ENCODE measurements at regions not wholly inside any gene's neighbourhood (a gene's known extent, or its start where the extent isn't known, plus 50 kb on each side); places are given as distances from the start of the nearest gene placed in this dataset.

- H3K9me3 ChIP-seq: no peaks in the 10 kb centered on the region
- no peak overlapping the region for H3K4me3 ChIP-seq
- 75 to 80% (median 78%) methylated on average over 2 of the region's 2 CpGs for WGBS, 3 donors
- intact Hi-C loops (cut with DNase I): no loop called here
- no peak for ATAC-seq
- H3K4me1 ChIP-seq: no peaks in the 10 kb centered on the region
- DNase-seq: no peak
- TF ChIP-seq, protein P1, sequence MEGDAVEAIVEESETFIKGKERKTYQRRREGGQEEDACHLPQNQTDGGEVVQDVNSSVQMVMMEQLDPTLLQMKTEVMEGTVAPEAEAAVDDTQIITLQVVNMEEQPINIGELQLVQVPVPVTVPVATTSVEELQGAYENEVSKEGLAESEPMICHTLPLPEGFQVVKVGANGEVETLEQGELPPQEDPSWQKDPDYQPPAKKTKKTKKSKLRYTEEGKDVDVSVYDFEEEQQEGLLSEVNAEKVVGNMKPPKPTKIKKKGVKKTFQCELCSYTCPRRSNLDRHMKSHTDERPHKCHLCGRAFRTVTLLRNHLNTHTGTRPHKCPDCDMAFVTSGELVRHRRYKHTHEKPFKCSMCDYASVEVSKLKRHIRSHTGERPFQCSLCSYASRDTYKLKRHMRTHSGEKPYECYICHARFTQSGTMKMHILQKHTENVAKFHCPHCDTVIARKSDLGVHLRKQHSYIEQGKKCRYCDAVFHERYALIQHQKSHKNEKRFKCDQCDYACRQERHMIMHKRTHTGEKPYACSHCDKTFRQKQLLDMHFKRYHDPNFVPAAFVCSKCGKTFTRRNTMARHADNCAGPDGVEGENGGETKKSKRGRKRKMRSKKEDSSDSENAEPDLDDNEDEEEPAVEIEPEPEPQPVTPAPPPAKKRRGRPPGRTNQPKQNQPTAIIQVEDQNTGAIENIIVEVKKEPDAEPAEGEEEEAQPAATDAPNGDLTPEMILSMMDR (IDR thresholded peaks at IDR 0.05): no peak
- no peaks in the 10 kb centered on the region for H3K36me3 ChIP-seq (ENCODE audit: insufficient read depth in 1 of 2, low read depth in 1 of 2)
- H3K27ac ChIP-seq: no peak overlapping the region
- H3K27me3 ChIP-seq (ENCODE audit: insufficient read depth in 3 of 3, low read length in 2 of 3): no peaks in the 10 kb centered on the region
Observed at GRCh38 chr21:30081506-30081905, 85.1 kb downstream of the CLDN17 start.

DNA sequence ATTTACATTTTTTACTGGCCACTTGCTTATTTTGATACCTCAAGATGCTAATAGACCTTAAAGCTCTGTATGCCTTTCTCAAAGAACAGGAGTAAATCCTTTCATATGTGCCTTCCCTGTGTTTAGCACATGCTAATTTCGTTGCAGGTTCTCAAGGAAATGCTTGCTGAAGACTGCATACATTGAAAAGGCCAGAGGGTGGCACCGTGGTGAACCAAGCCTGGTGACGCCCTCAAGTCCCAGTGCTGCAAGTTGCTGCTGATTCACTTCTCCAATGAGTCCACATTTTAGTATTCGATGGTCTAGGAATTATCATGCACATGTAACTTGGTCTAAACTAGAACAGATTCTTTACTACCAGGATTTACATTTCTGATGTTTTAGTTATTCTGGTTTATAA is 94.1 kb downstream of the CLDN17 start:
- Histone ChIP-seq H3K36me3 (ENCODE audit: insufficient read depth in 1 of 2, low read depth in 1 of 2) (no peaks in the 10 kb centered on the region), H3K4me3 (no peak overlapping the region), H3K27me3 (ENCODE audit: insufficient read depth in 3 of 3, low read length in 2 of 3) (no peaks in the 10 kb centered on the region), H3K27ac (no peak overlapping the region), H3K4me1 (no peaks in the 10 kb centered on the region), H3K9me3 (no peaks in the 10 kb centered on the region)
- no peak for ATAC-seq
- DNase-seq: no peak
- WGBS, 3 donors: 14 to 23% (median 17%) methylated on average over 4 of the region's 4 CpGs
- TF ChIP-seq, protein P1 (IDR thresholded peaks at IDR 0.05): no peak
- intact Hi-C loops (cut with DNase I): no loop called here

- H3K36me3 ChIP-seq (ENCODE audit: insufficient read depth in 1 of 2, low read depth in 1 of 2): no peaks in the 10 kb centered on the region
- DNase-seq (no peak), ATAC-seq (no peak)
- no peaks in the 10 kb centered on the region for H3K9me3 ChIP-seq
- WGBS, 3 donors: 37 to 50% (median 47%) methylated on average over 1 of the region's 1 CpG
- H3K27me3 ChIP-seq (ENCODE audit: insufficient read depth in 3 of 3, low read length in 2 of 3): no peaks in the 10 kb centered on the region
- H3K4me3 ChIP-seq: no peak overlapping the region
- intact Hi-C loops (cut with DNase I): no loop called here
- TF ChIP-seq, protein P1 (IDR thresholded peaks at IDR 0.05): no peak
- no peaks in the 10 kb centered on the region for H3K4me1 ChIP-seq
- H3K27ac ChIP-seq: no peak overlapping the region
Observed at GRCh38 chr21:30058928-30059327, 107.7 kb downstream of the CLDN17 start.

GRCh38 chr21:30057108-30057507 is 109.5 kb downstream of the CLDN17 start:
- WGBS, 3 donors: 66 to 83% (median 80%) methylated on average over 3 of the region's 3 CpGs
- Histone ChIP-seq H3K36me3 (ENCODE audit: insufficient read depth in 1 of 2, low read depth in 1 of 2) (no peaks in the 10 kb centered on the region), H3K27ac (no peak overlapping the region), H3K4me3 (no peak overlapping the region), H3K27me3 (ENCODE audit: insufficient read depth in 3 of 3, low read length in 2 of 3) (no peaks in the 10 kb centered on the region), H3K4me1 (no peaks in the 10 kb centered on the region), H3K9me3 (no peaks in the 10 kb centered on the region)
- ATAC-seq (no peak), DNase-seq (no peak)
- TF ChIP-seq, protein P1 (IDR thresholded peaks at IDR 0.05): no peak
- intact Hi-C loops (cut with DNase I): no loop called here

- H3K9me3 ChIP-seq: no peaks in the 10 kb centered on the region
- 81 to 82% (median 81%) methylated on average over 1 of the region's 1 CpG for WGBS, 3 donors
- H3K27ac ChIP-seq: no peak overlapping the region
- TF ChIP-seq, protein P1 (IDR thresholded peaks at IDR 0.05): no peak
- intact Hi-C loops (cut with DNase I): loop anchor here in 1 of 2 donors (10.0 kb wide), 1 partner anchor 1036 kb away; no protein-coding TSS in a partner anchor
- no peaks in the 10 kb centered on the region for H3K36me3 ChIP-seq (ENCODE audit: insufficient read depth in 1 of 2, low read depth in 1 of 2)
- no peak for ATAC-seq
- no peak overlapping the region for H3K4me3 ChIP-seq
- H3K27me3 ChIP-seq (ENCODE audit: insufficient read depth in 3 of 3, low read length in 2 of 3): no peaks in the 10 kb centered on the region
- no peak for DNase-seq
- no peaks in the 10 kb centered on the region for H3K4me1 ChIP-seq
Observed at GRCh38 chr21:30048570-30048969, 108.8 kb upstream of the GRIK1 start.

Data from psoas muscle (tissue), 7 donors.